IMR-90 (cell line): ENCODE measurements at regions not wholly inside any gene's neighbourhood (a gene's known extent, or its start where the extent isn't known, plus 50 kb on each side); places are given as distances from the start of the nearest gene placed in this dataset.

ENCODE experiments used
- ATAC-seq: fragments of 200-7000 bp; cut with Tn5 transposase; 2 replicates; pipeline ENCODE4 v1.9.1; 2020; ENCODE audit warnings: low read depth, mild to moderate bottlenecking, moderate library complexity
- BruUV-seq: library from RNA; stranded (reverse); fragments of 400-500 nt; replicated peaks from 2 replicates; lab custom pipeline; 2021; lab: Mats Ljungman, UMichigan
- CTCF ChIA-PET: fragments of 300-600 bp; formaldehyde crosslinking; extraction: SDS; loops from one replicate; lab custom pipeline; 2021; ENCODE audit warnings: antibody characterized with exemption; lab: Yijun Ruan, JAX
- POLR2A ChIA-PET: fragments of 300-600 bp; sonication (Branson Sonifier 250); formaldehyde crosslinking; loops from one replicate; lab custom pipeline; 2022; ENCODE audit warnings: antibody characterized with exemption; ENCODE audit not compliant: unreplicated experiment; lab: Charles Lee
- DNase-seq: peaks from one replicate; pipeline ENCODE4 v3.0.0; 2013
- H2AFZ ChIP-seq: replicated peaks from 2 replicates; pipeline ENCODE3; 2013; ENCODE audit warnings: low read length, mild to moderate bottlenecking; ENCODE audit not compliant: poor library complexity
- H2AK5ac ChIP-seq: 2 replicates; pipeline ENCODE4 v1.6.1; 2013; ENCODE audit warnings: low read depth, low read length, inconsistent platforms
- H2AK9ac ChIP-seq: replicated peaks from 2 replicates; pipeline ENCODE3; 2013; ENCODE audit warnings: mild to moderate bottlenecking, low read depth, low read length, moderate library complexity; ENCODE audit not compliant: poor library complexity
- H2BK120ac ChIP-seq: 2 replicates; pipeline ENCODE4 v1.6.1; 2013; ENCODE audit warnings: low read depth, low read length, inconsistent platforms
- H2BK15ac ChIP-seq: 3 replicates; pipeline ENCODE4 v1.6.1; 2013; ENCODE audit warnings: low read depth, low read length, inconsistent platforms
- H2BK20ac ChIP-seq: 2 replicates; pipeline ENCODE4 v1.6.1; 2013; ENCODE audit warnings: low read depth, mild to moderate bottlenecking, inconsistent platforms, low read length, moderate library complexity
- H2BK5ac ChIP-seq: 2 replicates; pipeline ENCODE4 v1.6.1; 2013; ENCODE audit warnings: mild to moderate bottlenecking, low read depth, low read length, inconsistent platforms; ENCODE audit not compliant: poor library complexity, severe bottlenecking
- H3K14ac ChIP-seq: replicated peaks from 2 replicates; pipeline ENCODE4 v1.6.1; 2013; ENCODE audit warnings: low read depth, low read length, inconsistent platforms
- H3K18ac ChIP-seq: 2 replicates; pipeline ENCODE4 v1.6.1; 2013; ENCODE audit warnings: low read depth, low read length, control low read depth
- H3K23ac ChIP-seq: 2 replicates; pipeline ENCODE4 v1.6.1; 2013; ENCODE audit warnings: low read depth, low read length, inconsistent platforms
- H3K27ac ChIP-seq: 2 replicates; pipeline ENCODE4 v1.5.1; 2013; ENCODE audit warnings: mild to moderate bottlenecking, control low read depth, low read length; ENCODE audit not compliant: insufficient read depth
- H3K27me3 ChIP-seq: 2 replicates; pipeline ENCODE4 v1.6.1; 2013; ENCODE audit warnings: low read length; ENCODE audit not compliant: control insufficient read depth, insufficient read depth
- H3K36me3 ChIP-seq: 2 replicates; pipeline ENCODE4 v1.6.1; 2013; ENCODE audit warnings: low read length, mixed read lengths; ENCODE audit not compliant: control insufficient read depth, insufficient read depth
- H3K4ac ChIP-seq: 2 replicates; pipeline ENCODE4 v1.6.1; 2013; ENCODE audit warnings: low read depth, low read length, inconsistent platforms
- H3K4me1 ChIP-seq: 2 replicates; pipeline ENCODE4 v1.6.1; 2013; ENCODE audit warnings: low read length, mixed read lengths; ENCODE audit not compliant: control insufficient read depth, insufficient read depth
- H3K4me2 ChIP-seq: 2 replicates; pipeline ENCODE4 v1.6.1; 2013; ENCODE audit warnings: low read depth, mild to moderate bottlenecking, control low read depth, low read length, moderate library complexity
- H3K4me3 ChIP-seq: 2 replicates; pipeline ENCODE4 v1.5.1; 2013; ENCODE audit warnings: low read depth, mild to moderate bottlenecking, control low read depth, low read length, moderate library complexity; ENCODE audit not compliant: insufficient read depth
- H3K56ac ChIP-seq: 2 replicates; pipeline ENCODE4 v1.6.1; 2013; ENCODE audit warnings: low read length, inconsistent platforms; ENCODE audit not compliant: insufficient read depth; ENCODE audit errors: extremely low read depth
- H3K79me1 ChIP-seq, 2 experiments: 2 replicates each; pipeline ENCODE4 v1.6.1; 2013; ENCODE audit warnings: low read length in 2 of 2, inconsistent platforms in 1 of 2, low read depth in 1 of 2
- H3K9ac ChIP-seq: 2 replicates; pipeline ENCODE4 v1.6.1; 2013; ENCODE audit warnings: low read depth, low read length, control low read depth
- H3K9me1 ChIP-seq: 2 replicates; pipeline ENCODE4 v1.6.1; 2013; ENCODE audit warnings: low read length, inconsistent platforms; ENCODE audit not compliant: insufficient read depth
- H3K9me3 ChIP-seq: 2 replicates; pipeline ENCODE4 v1.6.1; 2013; ENCODE audit warnings: low read length; ENCODE audit not compliant: control insufficient read depth, insufficient read depth
- H4K20me1 ChIP-seq: 2 replicates; pipeline ENCODE4 v1.6.1; 2013; ENCODE audit warnings: low read length, inconsistent platforms; ENCODE audit not compliant: insufficient read depth
- H4K5ac ChIP-seq: 2 replicates; pipeline ENCODE4 v1.6.1; 2013; ENCODE audit warnings: mild to moderate bottlenecking, low read depth, low read length, control low read depth
- H4K8ac ChIP-seq, 2 experiments: 2 replicates each; pipeline ENCODE4 v1.6.1; 2013; ENCODE audit warnings: low read depth in 2 of 2, low read length in 2 of 2, control low read depth in 1 of 2, inconsistent platforms in 1 of 2
- H4K91ac ChIP-seq: 2 replicates; pipeline ENCODE4 v1.6.1; 2013; ENCODE audit warnings: low read depth, low read length, inconsistent platforms; ENCODE audit not compliant: insufficient read depth
- BHLHE40 ChIP-seq: fragments of 150-350 bp; IDR thresholded peaks from 2 replicates; pipeline ENCODE4 v1.6.1; 2016; ENCODE audit warnings: mild to moderate bottlenecking, low read depth, low read length
- CEBPB ChIP-seq: IDR thresholded peaks from 2 replicates; pipeline ENCODE4 v1.6.1; 2012; ENCODE audit warnings: low read depth, low read length, improper control_type of control experiment
- CHD1 ChIP-seq: IDR thresholded peaks from 2 replicates; pipeline ENCODE4 v1.6.1; 2012; ENCODE audit warnings: low read depth, low read length, improper control_type of control experiment
- ELK1 ChIP-seq: fragments of 150-350 bp; IDR thresholded peaks from 2 replicates; pipeline ENCODE4 v1.6.1; 2016; ENCODE audit warnings: low read depth, mild to moderate bottlenecking, low read length, moderate library complexity, borderline replicate concordance
- FOS ChIP-seq: fragments of 150-350 bp; IDR thresholded peaks from 2 replicates; pipeline ENCODE4 v1.6.1; 2016; ENCODE audit warnings: low read depth, low read length
- MAFK ChIP-seq: IDR thresholded peaks from 2 replicates; pipeline ENCODE4 v1.6.1; 2012; ENCODE audit warnings: low read depth, low read length, improper control_type of control experiment
- MAZ ChIP-seq: IDR thresholded peaks from 2 replicates; pipeline ENCODE4 v1.6.1; 2012; ENCODE audit warnings: low read depth, mild to moderate bottlenecking, low read length, improper control_type of control experiment, moderate library complexity, borderline replicate concordance
- MXI1 ChIP-seq: IDR thresholded peaks from 2 replicates; pipeline ENCODE4 v1.6.1; 2012; ENCODE audit warnings: low read depth, mild to moderate bottlenecking, low read length, moderate library complexity, borderline replicate concordance
- NFE2L2 ChIP-seq: fragments of 150-350 bp; IDR thresholded peaks from 2 replicates; pipeline ENCODE4 v1.6.1; 2016; ENCODE audit warnings: low read depth, mild to moderate bottlenecking, low read length
- POLR2A ChIP-seq: IDR thresholded peaks from 2 replicates; pipeline ENCODE4 v1.6.1; 2012; ENCODE audit warnings: mild to moderate bottlenecking, low read depth, low read length
- RAD21 ChIP-seq: IDR thresholded peaks from 2 replicates; pipeline ENCODE4 v1.6.1; 2012; ENCODE audit warnings: low read length, improper control_type of control experiment
- RCOR1 ChIP-seq: IDR thresholded peaks from 2 replicates; pipeline ENCODE4 v1.6.1; 2012; ENCODE audit warnings: mild to moderate bottlenecking, low read length, improper control_type of control experiment; ENCODE audit not compliant: insufficient replicate concordance
- RFX5 ChIP-seq: IDR thresholded peaks from 2 replicates; pipeline ENCODE4 v1.8.0; 2012; ENCODE audit warnings: low read depth, mild to moderate bottlenecking, low read length, moderate library complexity
- SMC3 ChIP-seq: fragments of 150-350 bp; IDR thresholded peaks from 2 replicates; pipeline ENCODE4 v1.6.1; 2016; ENCODE audit warnings: low read depth, mild to moderate bottlenecking, antibody characterized with exemption, low read length, moderate library complexity
- USF2 ChIP-seq: fragments of 150-350 bp; IDR thresholded peaks from 2 replicates; pipeline ENCODE4 v1.6.1; 2017; ENCODE audit warnings: mild to moderate bottlenecking, antibody characterized with exemption, low read length, low read depth
- WGBS, 2 experiments: methylation state at CpG; one replicate each; pipeline versions ENCODE4 v1.1.5 to v1.1.7; 2013; ENCODE audit warnings: missing lambda C conversion rate in 2 of 2; ENCODE audit not compliant: insufficient read length in 1 of 2; ENCODE audit errors: extremely low coverage in 2 of 2; 5-methylcytosine and 5-hydroxymethylcytosine counted together
- dilution Hi-C: fragments of 300-500 bp; cut with HindIII; formaldehyde crosslinking; loops from one replicate; pipeline ENCODE4 v1.14.3; 2018; ENCODE audit warnings: low sequenced_read_pairs; ENCODE audit not compliant: unreplicated experiment
- in situ Hi-C: fragments of 300-500 bp; cut with MboI; formaldehyde crosslinking; loops from 3 replicates; pipeline ENCODE4 v1.14.3; 2019; ENCODE audit warnings: low sequenced_read_pairs, inconsistent platforms, mixed read lengths
- intact Hi-C: fragments of 100-400 bp; cut with micrococcal nuclease; formaldehyde crosslinking; loops from 2 replicates; pipeline ENCODE4 v1.10.0; 2022

- no peak overlapping the region for H4K91ac ChIP-seq
- H2AK9ac ChIP-seq = no peak overlapping the region
- H4K5ac ChIP-seq = no peak overlapping the region
- no peak for TF ChIP-seq CEBPB
- no peak for TF ChIP-seq FOS
- TF ChIP-seq CHD1 = no peak
- TF ChIP-seq MXI1 = no peak
- TF ChIP-seq RAD21 = no peak
- no peak for TF ChIP-seq RFX5
- no peak for TF ChIP-seq BHLHE40
- TF ChIP-seq POLR2A = no peak
- no peak for TF ChIP-seq NFE2L2
- no peak for TF ChIP-seq RCOR1
- TF ChIP-seq SMC3 = no peak
- TF ChIP-seq USF2 = no peak
- no peak for TF ChIP-seq ELK1
- no peak for TF ChIP-seq MAZ
- TF ChIP-seq MAFK = no peak
- no peaks in the 10 kb centered on the region for H3K9me1 ChIP-seq
- ChIA-PET CTCF (interaction anchor here (0.6 kb wide), 1 partner anchor 15 kb away, joined by 3 read pairs; no protein-coding TSS in a partner anchor), POLR2A (no interaction called here)
- in situ Hi-C loops = no loop called here
- no peak overlapping the region for H3K4ac ChIP-seq
- H2BK20ac ChIP-seq = no peak overlapping the region
- H2AFZ ChIP-seq = no peak overlapping the region
- no peak overlapping the region for H3K27ac ChIP-seq
- H4K20me1 ChIP-seq = no peaks in the 10 kb centered on the region
- H2BK120ac ChIP-seq = no peak overlapping the region
- H3K36me3 ChIP-seq = no peaks in the 10 kb centered on the region
- H3K9me3 ChIP-seq = no peaks in the 10 kb centered on the region
- no peaks in the 10 kb centered on the region for H3K79me1 ChIP-seq
- H2BK15ac ChIP-seq = no peak overlapping the region
- ATAC-seq = no peak
- H3K9ac ChIP-seq = no peak overlapping the region
- no peak overlapping the region for H2BK5ac ChIP-seq
- no peak overlapping the region for H3K18ac ChIP-seq
- no peak for DNase-seq
- H3K4me2 ChIP-seq = no peak overlapping the region
- no peak overlapping the region for H2AK5ac ChIP-seq
- H3K23ac ChIP-seq = no peak overlapping the region
- no peak overlapping the region for H3K56ac ChIP-seq
- H3K4me3 ChIP-seq = no peak overlapping the region
- WGBS, 2 experiments = no CpG with 5 or more reads among the region's 2 CpGs
- H3K27me3 ChIP-seq = no peaks in the 10 kb centered on the region
- intact Hi-C loops = no loop called here
- H3K4me1 ChIP-seq = no peaks in the 10 kb centered on the region
- no TSS peak for BruUV-seq
- dilution Hi-C loops = no loop called here
- H3K14ac ChIP-seq = no peak overlapping the region
- no peak overlapping the region for H4K8ac ChIP-seq
These were observed 653.0 kb downstream of the DIPK2A start for GRCh38 chr3:144624656-144625055.
